ENCODE measurements at regions not wholly inside any gene's neighbourhood (a gene's known extent, or its start where the extent isn't known, plus 50 kb on each side); places are given as distances from the start of the nearest gene placed in this dataset.
"Not testable (repeated sequence)": the region's sequence is repeated elsewhere in the genome, so short reads cannot be mapped to it uniquely, and the experiment has no call there.

- no peak for DNase-seq
Measured at GRCh38 chr17:56690441-56691291, 97.2 kb downstream of the NOG start.

- no peak for DNase-seq
Measured at GRCh38 chr17:56694825-56695224, 101.3 kb downstream of the NOG start.

GRCh38 chr17:56697190-56697589, 103.7 kb downstream of the NOG start:
- DNase-seq: no peak

GRCh38 chr17:56699186-56699894, 105.8 kb downstream of the NOG start:
- DNase-seq: no peak

GRCh38 chr17:56700919-56701420, 107.5 kb downstream of the NOG start:
- no peak for DNase-seq

- no peak for DNase-seq
Measured at GRCh38 chr17:56707312-56708219, 114.1 kb downstream of the NOG start.

- no peak for DNase-seq
Measured at GRCh38 chr17:56708220-56708558, 114.7 kb downstream of the NOG start.

- no peak for DNase-seq
Measured at GRCh38 chr17:56708670-56709410, 115.3 kb downstream of the NOG start.

GRCh38 chr17:56710986-56711385, 117.5 kb downstream of the NOG start:
- no peak for DNase-seq

- peak; percentile 35 to 66 for DNase-seq
Measured at GRCh38 chr17:56715613-56716357, 117.9 kb downstream of the C17orf67 start.

- DNase-seq: no peak
Measured at GRCh38 chr17:56717471-56717870, 116.2 kb downstream of the C17orf67 start.

GRCh38 chr17:56718515-56718914, 115.2 kb downstream of the C17orf67 start:
- no peak for DNase-seq

GRCh38 chr17:56723421-56723820, 110.3 kb downstream of the C17orf67 start:
- DNase-seq: no peak

- no peak for DNase-seq
Measured at GRCh38 chr17:56724664-56725063, 109.1 kb downstream of the C17orf67 start.

- DNase-seq: no peak
Measured at GRCh38 chr17:56725144-56725543, 108.6 kb downstream of the C17orf67 start.

- DNase-seq: no peak
Measured at GRCh38 chr17:56727876-56728617, 105.7 kb downstream of the C17orf67 start.

GRCh38 chr17:56731096-56731495, 102.6 kb downstream of the C17orf67 start:
- DNase-seq: not testable (repeated sequence)

- no peak for DNase-seq
Measured at GRCh38 chr17:56733833-56734232, 99.9 kb downstream of the C17orf67 start.

- DNase-seq: no peak
Measured at GRCh38 chr17:56735842-56736241, 97.9 kb downstream of the C17orf67 start.

GRCh38 chr17:56737421-56738161, 96.1 kb downstream of the C17orf67 start:
- no peak for DNase-seq
